ENCODE measurements at regions not wholly inside any gene's neighbourhood (a gene's known extent, or its start where the extent isn't known, plus 50 kb on each side); places are given as distances from the start of the nearest gene placed in this dataset.

- H3K9me3 ChIP-seq: no peaks in the 10 kb centered on the region
- intact Hi-C loops (cut with DNase I): no loop called here
- H3K27ac ChIP-seq: no peak overlapping the region
- H3K4me3 ChIP-seq: no peak overlapping the region
- DNase-seq: no peak
- no peaks in the 10 kb centered on the region for H3K36me3 ChIP-seq
- no peaks in the 10 kb centered on the region for H3K27me3 ChIP-seq
- TF ChIP-seq POLR2A (IDR thresholded peaks at IDR 0.05) (no peak), POLR2AphosphoS5 (IDR thresholded peaks at IDR 0.05) (no peak), CTCF (IDR thresholded peaks at IDR 0.05) (no peak), EP300 (IDR thresholded peaks at IDR 0.05) (no peak)
- H3K4me1 ChIP-seq: no peaks in the 10 kb centered on the region
These were observed 173.9 kb upstream of the FOXN2 start for GRCh38 chr2:48140586-48140985.

- H3K9me3 ChIP-seq: no peaks in the 10 kb centered on the region
- intact Hi-C loops (cut with DNase I): no loop called here
- H3K36me3 ChIP-seq: no peaks in the 10 kb centered on the region
- no peaks in the 10 kb centered on the region for H3K4me1 ChIP-seq
- no peak overlapping the region for H3K27ac ChIP-seq
- no peak for TF ChIP-seq POLR2AphosphoS5 (IDR thresholded peaks at IDR 0.05)
- no peak for TF ChIP-seq EP300 (IDR thresholded peaks at IDR 0.05)
- TF ChIP-seq POLR2A (IDR thresholded peaks at IDR 0.05): no peak
- TF ChIP-seq CTCF (IDR thresholded peaks at IDR 0.05): no peak
- no peak overlapping the region for H3K4me3 ChIP-seq
- WGBS, 2 donors: 36 to 65% methylated on average over 2 of the region's 2 CpGs
- no peak for DNase-seq
- H3K27me3 ChIP-seq: no peaks in the 10 kb centered on the region
These were observed 169.7 kb upstream of the FOXN2 start for GRCh38 chr2:48144777-48145176.

GRCh38 chr2:48145845-48146452, 168.5 kb upstream of the FOXN2 start:
- intact Hi-C loops (cut with DNase I): no loop called here
- WGBS, 2 donors: 85 to 88% methylated on average over 6 of the region's 6 CpGs
- DNase-seq: no peak

GRCh38 chr2:48146552-48146951, 167.9 kb upstream of the FOXN2 start:
- TF ChIP-seq POLR2AphosphoS5 (IDR thresholded peaks at IDR 0.05) (no peak), CTCF (IDR thresholded peaks at IDR 0.05) (no peak), POLR2A (IDR thresholded peaks at IDR 0.05) (no peak), EP300 (IDR thresholded peaks at IDR 0.05) (no peak)
- H3K9me3 ChIP-seq: no peaks in the 10 kb centered on the region
- no peak for DNase-seq
- H3K4me3 ChIP-seq: no peak overlapping the region
- H3K27me3 ChIP-seq: no peaks in the 10 kb centered on the region
- no peaks in the 10 kb centered on the region for H3K36me3 ChIP-seq
- no peaks in the 10 kb centered on the region for H3K4me1 ChIP-seq
- WGBS, 2 donors: 91 to 94% methylated on average over 6 of the region's 6 CpGs
- intact Hi-C loops (cut with DNase I): no loop called here
- H3K27ac ChIP-seq: no peak overlapping the region

More at GRCh38 chr2:48145845-48146452, 168.5 kb upstream of the FOXN2 start:
- Histone ChIP-seq H3K9me3 (no peaks in the 10 kb centered on the region), H3K36me3 (no peaks in the 10 kb centered on the region), H3K27ac (no peak overlapping the region), H3K4me1 (no peaks in the 10 kb centered on the region), H3K4me3 (no peak overlapping the region), H3K27me3 (no peaks in the 10 kb centered on the region)
- TF ChIP-seq POLR2AphosphoS5 (IDR thresholded peaks at IDR 0.05): no peak
- TF ChIP-seq POLR2A (IDR thresholded peaks at IDR 0.05): no peak
- TF ChIP-seq CTCF (IDR thresholded peaks at IDR 0.05): no peak
- no peak for TF ChIP-seq EP300 (IDR thresholded peaks at IDR 0.05)

- Histone ChIP-seq H3K36me3 (no peaks in the 10 kb centered on the region), H3K4me3 (no peak overlapping the region), H3K27me3 (no peaks in the 10 kb centered on the region), H3K4me1 (no peaks in the 10 kb centered on the region), H3K9me3 (no peaks in the 10 kb centered on the region), H3K27ac (no peak overlapping the region)
- TF ChIP-seq POLR2AphosphoS5 (IDR thresholded peaks at IDR 0.05) (no peak), POLR2A (IDR thresholded peaks at IDR 0.05) (no peak), CTCF (IDR thresholded peaks at IDR 0.05) (no peak), EP300 (IDR thresholded peaks at IDR 0.05) (no peak)
- intact Hi-C loops (cut with DNase I): no loop called here
- no peak for DNase-seq
These were observed 166.8 kb upstream of the FOXN2 start for GRCh38 chr2:48147719-48148118.

Data from sigmoid colon (tissue), 6 donors.